K562 (cell line): ENCODE measurements at regions not wholly inside any gene's neighbourhood (a gene's known extent, or its start where the extent isn't known, plus 50 kb on each side); places are given as distances from the start of the nearest gene placed in this dataset.

Source experiments
- ATAC-seq: fragments of 200-7000 bp; cut with Tn5 transposase; 3 replicates; pipeline ENCODE4 v1.9.1; 2020; ENCODE audit warnings: moderate library complexity
- BruUV-seq: library from RNA; stranded (reverse); fragments of 400-500 nt; replicated peaks from 2 replicates; lab custom pipeline; 2021; lab: Mats Ljungman, UMichigan
- CTCF ChIA-PET: fragments of 300-600 bp; formaldehyde crosslinking; extraction: SDS; loops from one replicate; lab custom pipeline; 2021; ENCODE audit warnings: low intra/inter-chr PET ratio; lab: Yijun Ruan, JAX
- POLR2A ChIA-PET: fragments of 300-600, 350-650 bp; sonication (Branson Sonifier 250); formaldehyde crosslinking; extraction: SDS; loops from one replicate; lab custom pipeline; 2021; ENCODE audit warnings: antibody characterized with exemption, inconsistent platforms; lab: Yijun Ruan, JAX
- DNase-seq, 4 experiments: peaks; one replicate each; pipeline versions ENCODE4 v3.0.0 to v3.0.0-alpha.2; 2011 to 2018; ENCODE audit warnings: low spot score in 3 of 4, mixed read lengths in 3 of 4; ENCODE audit errors: extremely low read depth in 1 of 4
- FAIRE-seq: peaks from 2 replicates; lab custom pipeline; 2011; peaks lifted over from hg19 to GRCh38; lab: Jason Lieb, UNC
- H2AFZ ChIP-seq: 2 replicates; pipeline ENCODE4 v1.6.0; 2011; ENCODE audit warnings: low read depth, low read length, control low read depth, inconsistent platforms
- H3K27ac ChIP-seq: fragments of 200-600 bp; 3 replicates; pipeline ENCODE4 v1.8.0; 2011; ENCODE audit warnings: low read depth, mild to moderate bottlenecking, control low read depth, inconsistent platforms, low read length, moderate library complexity, mixed read lengths; ENCODE audit errors: extremely low read depth
- H3K27me3 ChIP-seq, 2 experiments: fragments of 300-600 bp in 1 of 2; 2 replicates in 1 of 2; 3 replicates in 1 of 2; pipeline versions ENCODE4 v1.6.0 to v1.8.0; 2011; ENCODE audit warnings: inconsistent platforms in 2 of 2, low read length in 2 of 2, mild to moderate bottlenecking in 1 of 2, mixed read lengths in 1 of 2, moderate library complexity in 1 of 2; ENCODE audit not compliant: control insufficient read depth in 2 of 2, insufficient read depth in 2 of 2
- H3K36me3 ChIP-seq: fragments of 300-600 bp; 3 replicates; pipeline ENCODE4 v1.8.0; 2011; ENCODE audit warnings: mild to moderate bottlenecking, low read length, inconsistent platforms; ENCODE audit not compliant: control insufficient read depth, insufficient read depth
- H3K4me1 ChIP-seq, 2 experiments: fragments of 200-600 bp in 1 of 2; replicated peaks in 1 of 2; 2 replicates in 1 of 2; 3 replicates in 1 of 2; pipeline versions ENCODE4 v1.5.1 to v1.8.0; 2011; ENCODE audit warnings: inconsistent platforms in 2 of 2, low read length in 2 of 2, mild to moderate bottlenecking in 1 of 2, mixed read lengths in 1 of 2, moderate library complexity in 1 of 2; ENCODE audit not compliant: control insufficient read depth in 2 of 2, insufficient read depth in 2 of 2
- H3K4me2 ChIP-seq: 2 replicates; pipeline ENCODE4 v1.6.1; 2011; ENCODE audit warnings: low read length, control low read depth, inconsistent platforms, mixed read lengths; ENCODE audit not compliant: insufficient read depth
- H3K4me3 ChIP-seq: fragments of 200-600 bp; sonication (generic), shearing (Covaris generic); 2 replicates; pipeline ENCODE4 v1.5.1; 2016; ENCODE audit warnings: control low read depth, inconsistent platforms
- H3K79me2 ChIP-seq: fragments of 200-600 bp; 3 replicates; pipeline ENCODE4 v1.8.0; 2011; ENCODE audit warnings: low read length, inconsistent platforms; ENCODE audit not compliant: control insufficient read depth, insufficient read depth
- H3K9ac ChIP-seq, 2 experiments: 2 replicates each; pipeline versions ENCODE4 v1.6.0 to v1.6.1; 2011; ENCODE audit warnings: low read depth in 2 of 2, low read length in 2 of 2, control low read depth in 1 of 2, inconsistent platforms in 1 of 2, mild to moderate bottlenecking in 1 of 2, mixed read lengths in 1 of 2; ENCODE audit not compliant: insufficient read depth in 1 of 2
- H3K9me1 ChIP-seq: one replicate; pipeline ENCODE4 v1.6.0; 2011; ENCODE audit warnings: inconsistent platforms, mild to moderate bottlenecking, low read length, moderate library complexity; ENCODE audit not compliant: control insufficient read depth, insufficient read depth
- H3K9me3 ChIP-seq: replicated peaks from 2 replicates; pipeline ENCODE4 v1.5.1; 2011; ENCODE audit warnings: low read depth, low read length, inconsistent platforms; ENCODE audit not compliant: control insufficient read depth, insufficient read depth
- H4K20me1 ChIP-seq: replicated peaks from 2 replicates; pipeline ENCODE4 v1.6.1; 2011; ENCODE audit warnings: low read length, inconsistent platforms, mixed read lengths; ENCODE audit not compliant: control insufficient read depth, insufficient read depth
- CBX5 ChIP-seq: IDR thresholded peaks from 2 replicates; pipeline ENCODE4 v1.6.1; 2014; ENCODE audit warnings: low read depth, borderline replicate concordance
- DACH1 ChIP-seq: fragments of 450-650 bp; IDR thresholded peaks from 2 replicates; pipeline ENCODE4 v1.6.1; 2018; ENCODE audit not compliant: partially characterized antibody
- EGR1 ChIP-seq: fragments of 450-650 bp; conservative IDR thresholded peaks from 2 replicates; pipeline ENCODE4 v1.6.1; 2017; ENCODE audit warnings: mild to moderate bottlenecking
- HMGXB4 ChIP-seq: sonication (generic); formaldehyde crosslinking; IDR thresholded peaks from 2 replicates; pipeline ENCODE4 v1.8.1; 2023; ENCODE audit warnings: mild to moderate bottlenecking, missing genetic modification reagents
- IFI16 ChIP-seq: fragments of 250-450 bp; sonication (Bioruptor Pico); IDR thresholded peaks from 2 replicates; pipeline ENCODE4 v2.1.2; 2022; ENCODE audit warnings: mild to moderate bottlenecking, inconsistent platforms
- KHSRP ChIP-seq: fragments of 450-650 bp; IDR thresholded peaks from 2 replicates; pipeline ENCODE4 v1.6.1; 2017
- KLF13 ChIP-seq: fragments of 450-650 bp; IDR thresholded peaks from 2 replicates; pipeline ENCODE4 v1.6.1; 2016; ENCODE audit warnings: missing genetic modification characterization, low read depth, mild to moderate bottlenecking, missing compliant biosample characterization, moderate library complexity, borderline replicate concordance
- KLF16 ChIP-seq: IDR thresholded peaks from 2 replicates; pipeline ENCODE4 v1.6.1; 2016; ENCODE audit warnings: antibody characterized with exemption
- MXD1 ChIP-seq: fragments of 250-450 bp; sonication (Bioruptor Pico); IDR thresholded peaks from 2 replicates; pipeline ENCODE4 v1.8.0; 2021; ENCODE audit warnings: borderline replicate concordance, mild to moderate bottlenecking, moderate library complexity; ENCODE audit not compliant: poor library complexity, severe bottlenecking
- NCOA2 ChIP-seq, 2 experiments: fragments of 450-650 bp; IDR thresholded peaks; 2 replicates each; pipeline ENCODE4 v1.6.1; 2018; ENCODE audit warnings: mild to moderate bottlenecking in 2 of 2, moderate library complexity in 1 of 2; ENCODE audit not compliant: partially characterized antibody in 2 of 2
- NFXL1 ChIP-seq: fragments of 450-650 bp; formaldehyde crosslinking; IDR thresholded peaks from 2 replicates; pipeline ENCODE4 v1.4.0; 2021; ENCODE audit warnings: mild to moderate bottlenecking
- SRSF9 ChIP-seq: fragments of 200-400 bp; formaldehyde crosslinking; IDR thresholded peaks from 2 replicates; pipeline ENCODE4 v1.6.1; 2017; ENCODE audit warnings: low read depth, low read length, borderline replicate concordance
- TAF1 ChIP-seq: IDR thresholded peaks from 2 replicates; pipeline ENCODE4 v1.6.1; 2011; ENCODE audit warnings: mild to moderate bottlenecking, low read length, moderate library complexity; ENCODE audit not compliant: insufficient read depth, control insufficient read depth, severe bottlenecking; ENCODE audit errors: extremely low read depth
- THRAP3 ChIP-seq: fragments of 450-650 bp; IDR thresholded peaks from 2 replicates; pipeline ENCODE4 v1.6.1; 2016; ENCODE audit warnings: mild to moderate bottlenecking, inconsistent platforms, borderline replicate concordance
- ZFPM2 ChIP-seq: fragments of 250-450 bp; sonication (Bioruptor Pico); IDR thresholded peaks from 2 replicates; pipeline ENCODE4 v1.5.1; 2022; ENCODE audit warnings: mild to moderate bottlenecking
- ZNF165 ChIP-seq: fragments of 250-450 bp; sonication (Bioruptor Pico); IDR thresholded peaks from 2 replicates; pipeline ENCODE4 v1.4.0; 2020; ENCODE audit warnings: borderline replicate concordance
- ZNF24 ChIP-seq: fragments of 450-650 bp; IDR thresholded peaks from 2 replicates; pipeline ENCODE4 v1.6.1; 2016
- ZNF324 ChIP-seq: fragments of 250-450 bp; sonication (Bioruptor Pico); IDR thresholded peaks from 2 replicates; pipeline ENCODE4 v1.4.0; 2020; ENCODE audit warnings: mild to moderate bottlenecking
- WGBS: fragments of 100-300 bp; shearing (Covaris generic); methylation state at CpG from one replicate; pipeline ENCODE4 v1.1.6; 2016; ENCODE audit warnings: low coverage, mixed read lengths; ENCODE audit not compliant: insufficient coverage; ENCODE audit errors: missing lambda C conversion rate; 5-methylcytosine and 5-hydroxymethylcytosine counted together
- in situ Hi-C: fragments of 300-500 bp; cut with MboI; formaldehyde crosslinking; loops from 4 replicates; pipeline ENCODE4 v1.15.0; 2018; ENCODE audit warnings: inconsistent platforms, mixed read lengths
- intact Hi-C: fragments of 100-400 bp; cut with micrococcal nuclease; formaldehyde crosslinking; loops from 2 replicates; pipeline ENCODE4 v1.14.2; 2022

- TF ChIP-seq NCOA2 (IDR thresholded peaks at IDR 0.05; ENCODE audit: partially characterized antibody in 2 of 2) (no peak), IFI16 (CRISPR knock-in tag) (no peak), EGR1 (no peak)
Observed at GRCh38 chr2:4518596-4518995, 815.2 kb downstream of the DCDC2C start (continued).

GRCh38 chr2:4522498-4523421 is 819.4 kb downstream of the DCDC2C start:
- under 1% methylated on average over 15 of the region's 15 CpGs for WGBS
- no peak for DNase-seq
- intact Hi-C loops: no loop called here
- no peaks in the 10 kb centered on the region for H3K9me1 ChIP-seq
- no peak for FAIRE-seq
- TF ChIP-seq DACH1 (no peak), ZNF165 (no peak), THRAP3 (no peak), KLF16 (no peak), CBX5 (no peak), ZNF24 (no peak), MXD1 (no peak), ZNF324 (CRISPR knock-in tag) (no peak), NFXL1 (CRISPR knock-in tag) (no peak), SRSF9 (no peak), TAF1 (no peak), ZFPM2 (CRISPR knock-in tag) (no peak), HMGXB4 (CRISPR knock-in tag) (no peak), KHSRP (no peak), KLF13 (tag) (no peak)
- no peak overlapping the region for H3K9ac ChIP-seq
- H3K4me1 ChIP-seq: no peaks in the 10 kb centered on the region
- no TSS peak for BruUV-seq
- H3K4me3 ChIP-seq: no peak overlapping the region
- H2AFZ ChIP-seq: no peak overlapping the region
- H3K27ac ChIP-seq: no peak overlapping the region
- in situ Hi-C loops: no loop called here
- H3K9me3 ChIP-seq: 0 out of 2 replicates have a peak, but pooled peaks cover 1% of the 10 kb centered on the region
- POLR2A ChIA-PET: no interaction called here
- no peak for ATAC-seq
- no peak overlapping the region for H3K4me2 ChIP-seq
- H4K20me1 ChIP-seq: no peaks in the 10 kb centered on the region
- H3K79me2 ChIP-seq: no peaks in the 10 kb centered on the region
- no peaks in the 10 kb centered on the region for H3K36me3 ChIP-seq
- H3K27me3 ChIP-seq: no peaks in the 10 kb centered on the region
- CTCF ChIA-PET: no interaction called here
